Activated naive CD4-positive, alpha-beta T cell treated with anti-CD3 and anti-CD28 coated beads, Interleukin-2, amount 50 U/mL, for 72 hours (primary cell): ENCODE measurements at regions not wholly inside any gene's neighbourhood (a gene's known extent, or its start where the extent isn't known, plus 50 kb on each side); places are given as distances from the start of the nearest gene placed in this dataset.

Source experiments
- ATAC-seq, 2 donors: fragments of 150-1000 bp; cut with Tn5 transposase; 2 replicates each; pipeline ENCODE4 v1.10.0; 2021; ENCODE audit warnings: mild to moderate bottlenecking in 2 of 2, moderate library complexity in 2 of 2
- DNase-seq, 2 donors: peaks; one replicate each; pipeline ENCODE4 v3.0.0; 2021 to 2022; ENCODE audit warnings: low spot score in 2 of 2
- H3K27ac Mint-ChIP-seq, 2 donors: one replicate each; pipeline ENCODE4 v1.8.0; 2022; ENCODE audit warnings: mild to moderate bottlenecking in 2 of 2, mixed read lengths in 2 of 2
- H3K36me3 Mint-ChIP-seq, 2 donors: one replicate each; pipeline ENCODE4 v1.8.0; 2022; ENCODE audit warnings: mixed read lengths in 2 of 2
- H3K9me3 Mint-ChIP-seq, 2 donors: one replicate each; pipeline ENCODE4 v1.8.0; 2022; ENCODE audit warnings: mixed read lengths in 2 of 2

- H3K9me3 Mint-ChIP-seq: peaks cover 12 to 15% of the 10 kb centered on the region in 2 donors
- H3K27ac Mint-ChIP-seq: no peak overlapping the region
- DNase-seq (no peak), ATAC-seq (no peak)
- H3K36me3 Mint-ChIP-seq: peaks cover 0 to 8% of the 10 kb centered on the region in 2 donors
Measured at GRCh38 chr10:52663161-52663560, 109.4 kb downstream of the MBL2 start.

GRCh38 chr10:52664629-52665028 lies 108.0 kb downstream of the MBL2 start:
- ATAC-seq: no peak
- no peak for DNase-seq
- Mint-ChIP-seq H3K36me3 (peaks cover 0 to 8% of the 10 kb centered on the region in 2 donors), H3K27ac (no peak overlapping the region), H3K9me3 (peaks cover 12 to 16% of the 10 kb centered on the region in 2 donors)

GRCh38 chr10:52665821-52666220 lies 106.8 kb downstream of the MBL2 start:
- DNase-seq (no peak), ATAC-seq (no peak)
- H3K36me3 Mint-ChIP-seq: peaks cover 0 to 8% of the 10 kb centered on the region in 2 donors
- H3K27ac Mint-ChIP-seq: no peak overlapping the region
- peaks cover 12 to 19% of the 10 kb centered on the region in 2 donors for H3K9me3 Mint-ChIP-seq

DNA sequence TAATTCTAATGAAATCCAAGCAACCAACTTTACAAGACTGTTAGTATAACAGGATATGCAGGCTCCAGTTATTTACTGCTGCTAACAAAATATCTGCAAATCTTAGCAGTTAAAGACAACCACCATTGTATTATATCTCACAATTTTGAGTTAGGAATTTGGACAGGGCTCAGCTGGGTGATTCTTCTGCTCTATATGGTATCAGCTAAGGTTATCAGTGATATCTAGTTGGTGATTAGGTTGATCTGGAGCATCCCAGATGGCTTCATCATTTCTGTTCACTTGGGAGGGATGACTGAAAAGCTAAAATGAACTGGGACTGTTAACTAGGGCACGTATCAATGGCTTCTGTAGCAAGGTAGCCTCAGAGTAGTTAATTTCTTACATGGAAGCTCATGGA lies 105.7 kb downstream of the MBL2 start:
- no peak for ATAC-seq

DNA sequence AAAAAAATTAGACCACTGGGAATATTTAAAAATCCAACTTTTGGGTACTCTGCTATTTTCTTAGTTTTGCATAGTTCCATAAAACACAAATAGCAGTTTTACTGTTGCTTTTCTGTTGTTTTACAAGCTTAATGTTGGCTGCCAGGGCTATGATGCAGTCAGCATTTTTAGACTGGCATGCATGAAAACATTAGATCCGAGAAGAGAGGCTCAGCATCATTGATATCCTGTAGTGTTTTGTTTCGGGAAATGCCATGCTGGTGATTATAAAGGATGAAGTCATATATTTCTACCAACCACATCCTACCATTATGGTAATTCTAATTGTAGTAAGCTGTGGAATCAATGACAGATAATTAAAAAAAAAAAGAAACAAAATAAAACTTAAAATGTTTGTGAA lies 104.6 kb downstream of the MBL2 start:
- peaks cover 0 to 8% of the 10 kb centered on the region in 2 donors for H3K36me3 Mint-ChIP-seq
- DNase-seq (no peak), ATAC-seq (no peak)
- peaks cover 12 to 14% of the 10 kb centered on the region in 2 donors for H3K9me3 Mint-ChIP-seq
- no peak overlapping the region for H3K27ac Mint-ChIP-seq

More for the DNA sequence above, 105.7 kb downstream of the MBL2 start:
- no peak overlapping the region for H3K27ac Mint-ChIP-seq
- H3K36me3 Mint-ChIP-seq: peaks cover 0 to 8% of the 10 kb centered on the region in 2 donors
- peaks cover 12 to 19% of the 10 kb centered on the region in 2 donors for H3K9me3 Mint-ChIP-seq
- no peak for DNase-seq

- no peak for DNase-seq
- no peaks in the 10 kb centered on the region for H3K36me3 Mint-ChIP-seq
- peaks cover 8 to 12% of the 10 kb centered on the region in 2 donors for H3K9me3 Mint-ChIP-seq
- no peak for ATAC-seq
- no peak overlapping the region for H3K27ac Mint-ChIP-seq
Measured at GRCh38 chr10:52672880-52673279, 99.7 kb downstream of the MBL2 start.

- no peak overlapping the region for H3K27ac Mint-ChIP-seq
- ATAC-seq (no peak), DNase-seq (no peak)
- peaks cover 8 to 12% of the 10 kb centered on the region in 2 donors for H3K9me3 Mint-ChIP-seq
- H3K36me3 Mint-ChIP-seq: no peaks in the 10 kb centered on the region
Measured at GRCh38 chr10:52673468-52673867, 99.1 kb downstream of the MBL2 start.

DNA sequence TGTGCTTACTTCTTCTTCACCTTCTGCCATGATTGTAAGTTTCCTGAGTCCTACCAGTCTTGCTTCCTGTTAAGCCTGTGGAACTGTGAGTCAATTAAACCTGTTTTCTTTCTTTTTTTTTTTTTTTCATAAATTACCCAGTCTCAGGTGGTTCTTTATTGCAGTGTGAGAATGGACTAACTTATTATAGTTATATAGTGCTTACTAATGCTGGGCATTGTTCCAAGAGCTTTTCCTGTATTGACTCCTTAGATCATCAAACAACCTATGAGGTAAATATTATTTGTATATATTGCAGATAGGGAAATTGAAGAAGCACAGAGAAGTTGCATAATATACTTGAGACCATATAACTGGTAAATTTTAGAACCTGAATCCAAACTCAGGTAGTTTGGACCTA lies 98.1 kb downstream of the MBL2 start:
- Mint-ChIP-seq H3K36me3 (no peaks in the 10 kb centered on the region), H3K27ac (no peak overlapping the region), H3K9me3 (peaks cover 8 to 12% of the 10 kb centered on the region in 2 donors)
- DNase-seq (no peak), ATAC-seq (no peak)

DNA sequence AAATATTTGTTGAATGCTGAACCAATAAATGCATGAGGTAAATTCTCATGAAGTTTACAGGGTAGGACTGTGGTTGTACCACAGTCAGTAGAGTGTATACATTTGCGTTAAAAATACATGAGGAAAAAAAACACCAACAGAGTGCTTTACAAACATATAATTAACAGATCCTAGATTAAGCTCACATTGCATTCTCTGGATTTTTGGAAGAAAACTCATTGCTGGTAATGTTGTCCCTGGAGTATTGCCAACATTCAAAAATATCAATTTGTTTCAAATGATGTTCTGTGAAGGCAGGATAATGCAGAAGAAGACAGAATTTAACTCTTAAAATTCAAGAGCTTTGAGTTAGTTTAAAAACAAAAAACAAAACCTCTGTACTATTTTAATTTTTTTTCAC lies 95.5 kb downstream of the MBL2 start:
- no peak for DNase-seq
- Mint-ChIP-seq H3K36me3 (no peaks in the 10 kb centered on the region), H3K27ac (no peak overlapping the region), H3K9me3 (peaks cover 8 to 9% of the 10 kb centered on the region in 2 donors)
- ATAC-seq: no peak

DNA sequence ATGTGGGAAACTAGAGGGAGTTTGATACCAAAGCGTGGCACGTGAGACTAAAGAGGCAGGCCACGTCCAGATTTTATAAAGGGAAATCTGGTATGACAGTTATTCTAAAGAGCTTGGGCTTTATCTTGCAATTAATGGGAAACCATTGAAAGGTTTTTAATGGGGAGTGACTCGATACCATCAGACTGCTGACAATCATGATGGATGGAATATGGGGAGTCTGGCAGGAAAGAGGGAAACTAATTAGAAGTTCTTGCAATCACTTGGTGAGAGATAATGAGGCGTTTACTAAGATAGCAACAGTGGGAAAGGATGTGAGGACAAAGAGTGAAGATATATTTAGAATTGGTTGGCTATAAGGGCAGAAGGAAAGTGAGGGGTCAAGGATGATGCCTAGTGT lies 94.0 kb downstream of the MBL2 start:
- Mint-ChIP-seq H3K27ac (no peak overlapping the region), H3K9me3 (peaks cover 9% of the 10 kb centered on the region in 2 donors), H3K36me3 (no peaks in the 10 kb centered on the region)
- ATAC-seq: no peak
- DNase-seq: no peak

- peaks cover 14% of the 10 kb centered on the region in 2 donors for H3K9me3 Mint-ChIP-seq
- DNase-seq (no peak), ATAC-seq (no peak)
- H3K27ac Mint-ChIP-seq: no peak overlapping the region
- H3K36me3 Mint-ChIP-seq: no peaks in the 10 kb centered on the region
Measured at GRCh38 chr10:52679117-52679516, 93.5 kb downstream of the MBL2 start.

DNA sequence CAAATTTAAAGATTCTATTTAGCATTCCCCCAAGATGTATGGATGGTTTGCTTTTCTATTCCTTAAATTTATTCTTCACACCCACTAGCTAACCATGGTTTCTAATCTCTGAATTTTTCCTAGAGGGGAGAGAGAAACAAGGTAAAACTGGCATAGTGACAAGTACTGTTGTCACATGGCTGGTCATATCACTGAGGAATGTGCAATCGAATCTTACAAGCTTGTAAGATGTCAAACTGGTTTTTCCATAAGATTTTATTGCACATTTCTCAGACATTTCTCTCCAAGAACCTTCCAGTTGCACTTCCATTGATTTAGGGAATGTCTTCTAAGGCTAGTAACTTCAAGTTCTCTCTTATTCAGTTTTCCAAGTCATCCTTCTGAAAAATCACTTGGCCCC lies 89.8 kb downstream of the MBL2 start:
- DNase-seq (no peak), ATAC-seq (no peak)
- Mint-ChIP-seq H3K36me3 (no peaks in the 10 kb centered on the region), H3K9me3 (peaks cover 7% of the 10 kb centered on the region in 2 donors), H3K27ac (no peak overlapping the region)

- Mint-ChIP-seq H3K36me3 (no peaks in the 10 kb centered on the region), H3K9me3 (peaks cover 7% of the 10 kb centered on the region in 2 donors), H3K27ac (no peak overlapping the region)
- ATAC-seq: no peak
- DNase-seq: no peak
Measured at GRCh38 chr10:52683776-52684175, 88.8 kb downstream of the MBL2 start.

GRCh38 chr10:52688899-52689298 lies 83.7 kb downstream of the MBL2 start:
- no peaks in the 10 kb centered on the region for H3K36me3 Mint-ChIP-seq
- DNase-seq (no peak), ATAC-seq (no peak)
- H3K9me3 Mint-ChIP-seq: peaks cover 14 to 15% of the 10 kb centered on the region in 2 donors
- H3K27ac Mint-ChIP-seq: no peak overlapping the region

- no peaks in the 10 kb centered on the region for H3K36me3 Mint-ChIP-seq
- no peak for ATAC-seq
- no peak overlapping the region for H3K27ac Mint-ChIP-seq
- no peak for DNase-seq
- peaks cover 17 to 21% of the 10 kb centered on the region in 2 donors for H3K9me3 Mint-ChIP-seq
Measured at GRCh38 chr10:52696232-52696631, 76.4 kb downstream of the MBL2 start.

GRCh38 chr10:52701647-52702046 lies 70.9 kb downstream of the MBL2 start:
- H3K27ac Mint-ChIP-seq: no peak overlapping the region
- ATAC-seq: no peak
- peaks cover 6 to 10% of the 10 kb centered on the region in 2 donors for H3K9me3 Mint-ChIP-seq
- DNase-seq: no peak
- H3K36me3 Mint-ChIP-seq: no peaks in the 10 kb centered on the region

DNA sequence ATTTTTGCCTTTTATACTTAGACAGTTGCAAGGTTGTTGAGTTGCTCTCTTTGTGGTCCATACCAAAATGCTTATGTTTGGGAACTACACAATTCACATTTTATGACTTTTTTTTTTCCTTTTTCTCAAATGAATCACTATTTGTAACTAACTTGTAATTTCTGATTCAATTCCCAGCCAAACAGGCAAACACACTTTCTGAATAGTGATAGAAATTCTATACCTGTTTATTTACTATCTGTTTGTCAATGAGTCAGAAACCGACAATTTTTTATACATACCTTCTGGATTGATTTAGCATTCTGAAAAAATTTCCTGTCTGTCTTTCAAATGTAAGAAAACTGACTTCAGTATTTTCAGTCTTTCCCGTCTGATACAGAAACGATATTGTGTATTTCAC lies 69.1 kb downstream of the MBL2 start:
- peaks cover 0 to 3% of the 10 kb centered on the region in 2 donors for H3K9me3 Mint-ChIP-seq
- DNase-seq (no peak), ATAC-seq (no peak)
- no peaks in the 10 kb centered on the region for H3K36me3 Mint-ChIP-seq
- no peak overlapping the region for H3K27ac Mint-ChIP-seq

GRCh38 chr10:52703898-52704297 lies 68.7 kb downstream of the MBL2 start:
- Mint-ChIP-seq H3K36me3 (no peaks in the 10 kb centered on the region), H3K9me3 (no peaks in the 10 kb centered on the region)
- no peak for ATAC-seq

More at GRCh38 chr10:52703898-52704297, 68.7 kb downstream of the MBL2 start:
- no peak overlapping the region for H3K27ac Mint-ChIP-seq
- DNase-seq: no peak
